ENCODE measurements at regions not wholly inside any gene's neighbourhood (a gene's known extent, or its start where the extent isn't known, plus 50 kb on each side); places are given as distances from the start of the nearest gene placed in this dataset.

DNA sequence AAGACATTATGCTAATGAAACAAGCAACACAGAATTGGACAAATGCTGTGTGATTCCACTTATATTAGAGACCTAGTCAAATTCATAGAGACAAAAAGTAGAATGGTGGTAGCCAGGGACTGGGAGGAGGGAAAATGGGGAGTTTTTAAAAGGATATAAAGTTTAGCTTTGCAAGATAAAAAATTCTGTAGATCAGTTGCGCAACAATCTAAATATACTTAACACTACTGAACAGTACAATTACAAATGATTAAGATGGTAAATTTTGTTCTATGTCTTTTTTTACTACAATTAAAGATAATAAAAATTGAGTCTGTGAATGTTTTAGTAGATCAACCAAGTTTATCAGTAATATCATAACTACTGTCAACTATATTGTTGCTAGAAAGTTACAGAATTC is 340.1 kb upstream of the PDZRN3 start:
- Histone ChIP-seq H4K12ac (ENCODE audit: low read depth, low read length) (no peak overlapping the region), H3K4me2 (ENCODE audit: low read length) (no peak overlapping the region), H2AFZ (ENCODE audit: insufficient read depth, low read length, poor library complexity) (no peak overlapping the region), H2BK120ac (ENCODE audit: insufficient read depth, low read length, poor library complexity) (no peak overlapping the region), H3K14ac (ENCODE audit: low read length) (no peak overlapping the region), H3K79me1 (ENCODE audit: low read length) (no peaks in the 10 kb centered on the region), H3K4me1 (ENCODE audit: control insufficient read depth in 1 of 2, insufficient read depth in 2 of 2, low read length in 2 of 2) (no peaks in the 10 kb centered on the region), H3K9ac (ENCODE audit: low read length) (no peak overlapping the region), H3K27ac (ENCODE audit: low read depth, low read length) (no peak overlapping the region), H3K79me2 (ENCODE audit: control insufficient read depth, insufficient read depth, low read length, poor library complexity) (no peaks in the 10 kb centered on the region), H2AK5ac (ENCODE audit: low read length) (no peak overlapping the region), H3K4ac (ENCODE audit: low read depth, low read length) (no peak overlapping the region), H4K91ac (ENCODE audit: low read depth, low read length) (no peak overlapping the region), H3K9me3 (ENCODE audit: insufficient read depth, low read depth, low read length) (no peaks in the 10 kb centered on the region), H2BK5ac (ENCODE audit: low read depth, low read length, poor library complexity) (no peak overlapping the region), H3K27me3 (ENCODE audit: insufficient read depth, low read length) (no peaks in the 10 kb centered on the region), H3K23ac (ENCODE audit: low read length) (no peak overlapping the region), H2BK12ac (ENCODE audit: low read length) (no peak overlapping the region), H3K4me3 (ENCODE audit: low read depth, low read length) (no peak overlapping the region), H4K8ac (ENCODE audit: low read depth, low read length) (no peak overlapping the region), H3K18ac (ENCODE audit: low read length) (no peak overlapping the region), H3K36me3 (ENCODE audit: control insufficient read depth in 1 of 2, insufficient read depth in 2 of 2, low read length in 2 of 2) (no peaks in the 10 kb centered on the region)
- DNase-seq = no peak
- no CpG with 5 or more reads among the region's 1 CpG for WGBS (ENCODE audit: extremely low coverage, insufficient coverage, insufficient read length)

DNA sequence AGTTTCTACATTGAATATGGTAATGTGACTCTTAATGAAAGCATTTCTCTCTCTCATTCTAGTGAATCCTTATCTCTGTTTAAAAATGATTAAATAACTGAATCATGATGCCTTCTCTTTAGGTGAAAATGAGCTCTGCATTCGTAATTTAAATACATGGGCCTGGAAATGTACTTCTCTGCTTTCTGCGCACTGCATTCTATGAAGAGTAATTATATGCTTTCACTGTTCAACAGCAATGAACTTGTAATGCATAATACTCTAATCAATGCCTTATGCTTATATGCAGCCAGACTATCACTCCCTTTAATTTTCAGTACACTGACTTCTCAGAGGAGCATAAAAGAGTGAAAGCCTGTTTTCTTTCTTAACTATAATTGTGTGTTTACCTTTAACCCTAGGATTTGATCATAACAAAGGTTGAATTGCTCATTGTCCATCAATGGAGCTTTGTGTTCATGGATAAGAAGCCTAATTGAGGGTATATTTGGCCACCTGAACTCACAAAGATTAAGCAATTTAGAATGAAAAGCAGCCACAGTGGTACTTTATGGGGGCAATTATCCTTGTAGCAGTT is 330.8 kb upstream of the PDZRN3 start:
- Histone ChIP-seq H3K27me3 (ENCODE audit: insufficient read depth, low read length) (no peaks in the 10 kb centered on the region), H3K4me3 (ENCODE audit: low read depth, low read length) (no peak overlapping the region), H3K23ac (ENCODE audit: low read length) (no peak overlapping the region), H4K12ac (ENCODE audit: low read depth, low read length) (no peak overlapping the region), H3K18ac (ENCODE audit: low read length) (no peak overlapping the region), H3K4ac (ENCODE audit: low read depth, low read length) (no peak overlapping the region), H3K9ac (ENCODE audit: low read length) (no peak overlapping the region), H3K9me3 (ENCODE audit: insufficient read depth, low read depth, low read length) (no peaks in the 10 kb centered on the region), H2BK5ac (ENCODE audit: low read depth, low read length, poor library complexity) (no peak overlapping the region), H3K79me2 (ENCODE audit: control insufficient read depth, insufficient read depth, low read length, poor library complexity) (no peaks in the 10 kb centered on the region), H3K27ac (ENCODE audit: low read depth, low read length) (no peak overlapping the region), H3K36me3 (ENCODE audit: control insufficient read depth in 1 of 2, insufficient read depth in 2 of 2, low read length in 2 of 2) (no peaks in the 10 kb centered on the region), H3K4me2 (ENCODE audit: low read length) (no peak overlapping the region), H3K4me1 (ENCODE audit: control insufficient read depth in 1 of 2, insufficient read depth in 2 of 2, low read length in 2 of 2) (peaks cover 0 to 5% of the 10 kb centered on the region in 2 experiments), H3K14ac (ENCODE audit: low read length) (no peak overlapping the region), H2AK5ac (ENCODE audit: low read length) (no peak overlapping the region), H4K8ac (ENCODE audit: low read depth, low read length) (no peak overlapping the region), H2BK120ac (ENCODE audit: insufficient read depth, low read length, poor library complexity) (no peak overlapping the region), H3K79me1 (ENCODE audit: low read length) (no peaks in the 10 kb centered on the region), H2BK12ac (ENCODE audit: low read length) (no peak overlapping the region), H4K91ac (ENCODE audit: low read depth, low read length) (no peak overlapping the region), H2AFZ (ENCODE audit: insufficient read depth, low read length, poor library complexity) (no peak overlapping the region)
- no peak for DNase-seq
- no CpG with 5 or more reads among the region's 2 CpGs for WGBS (ENCODE audit: extremely low coverage, insufficient coverage, insufficient read length)

GRCh38 chr3:73954506-73954905 is 329.8 kb upstream of the PDZRN3 start:
- no peak for DNase-seq
- Histone ChIP-seq H4K91ac (ENCODE audit: low read depth, low read length) (no peak overlapping the region), H3K23ac (ENCODE audit: low read length) (no peak overlapping the region), H4K12ac (ENCODE audit: low read depth, low read length) (no peak overlapping the region), H3K36me3 (ENCODE audit: control insufficient read depth in 1 of 2, insufficient read depth in 2 of 2, low read length in 2 of 2) (no peaks in the 10 kb centered on the region), H3K27ac (ENCODE audit: low read depth, low read length) (no peak overlapping the region), H2BK12ac (ENCODE audit: low read length) (no peak overlapping the region), H3K79me1 (ENCODE audit: low read length) (no peaks in the 10 kb centered on the region), H2AFZ (ENCODE audit: insufficient read depth, low read length, poor library complexity) (no peak overlapping the region), H3K14ac (ENCODE audit: low read length) (no peak overlapping the region), H2AK5ac (ENCODE audit: low read length) (no peak overlapping the region), H2BK120ac (ENCODE audit: insufficient read depth, low read length, poor library complexity) (no peak overlapping the region), H3K4me2 (ENCODE audit: low read length) (no peak overlapping the region), H4K8ac (ENCODE audit: low read depth, low read length) (no peak overlapping the region), H3K4me1 (ENCODE audit: control insufficient read depth in 1 of 2, insufficient read depth in 2 of 2, low read length in 2 of 2) (peaks cover 0 to 5% of the 10 kb centered on the region in 2 experiments), H3K18ac (ENCODE audit: low read length) (no peak overlapping the region), H3K9ac (ENCODE audit: low read length) (no peak overlapping the region), H3K4me3 (ENCODE audit: low read depth, low read length) (no peak overlapping the region), H3K27me3 (ENCODE audit: insufficient read depth, low read length) (no peaks in the 10 kb centered on the region), H3K4ac (ENCODE audit: low read depth, low read length) (no peak overlapping the region), H3K79me2 (ENCODE audit: control insufficient read depth, insufficient read depth, low read length, poor library complexity) (no peaks in the 10 kb centered on the region), H2BK5ac (ENCODE audit: low read depth, low read length, poor library complexity) (no peak overlapping the region), H3K9me3 (ENCODE audit: insufficient read depth, low read depth, low read length) (no peaks in the 10 kb centered on the region)
- no CpG with 5 or more reads among the region's 1 CpG for WGBS (ENCODE audit: extremely low coverage, insufficient coverage, insufficient read length)

DNA sequence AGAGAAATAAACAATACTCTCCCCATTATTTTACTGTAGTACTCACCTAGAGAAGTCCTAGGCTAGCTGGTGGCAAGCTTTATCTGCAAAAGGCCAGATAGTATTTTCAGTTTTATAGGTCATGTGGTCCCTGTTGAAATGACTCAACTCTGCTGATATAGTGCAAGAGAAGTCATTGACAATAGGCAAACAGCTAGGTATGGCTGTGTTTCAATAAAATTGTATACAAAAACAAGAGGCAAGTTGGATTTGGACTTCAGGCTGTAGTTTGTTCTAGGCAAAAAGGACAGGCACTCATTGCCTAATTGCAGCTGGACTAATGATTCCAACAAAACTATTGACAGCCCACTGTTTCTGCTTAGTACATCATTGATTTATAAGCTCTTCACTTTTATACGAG is 328.0 kb upstream of the PDZRN3 start:
- WGBS (ENCODE audit: extremely low coverage, insufficient coverage, insufficient read length) = no CpG with 5 or more reads among the region's 1 CpG
- no peak overlapping the region for H3K14ac ChIP-seq (ENCODE audit: low read length)

More for the DNA sequence above, 328.0 kb upstream of the PDZRN3 start:
- Histone ChIP-seq H3K4ac (ENCODE audit: low read depth, low read length) (no peak overlapping the region), H3K27ac (ENCODE audit: low read depth, low read length) (no peak overlapping the region), H3K23ac (ENCODE audit: low read length) (no peak overlapping the region), H3K18ac (ENCODE audit: low read length) (no peak overlapping the region), H4K91ac (ENCODE audit: low read depth, low read length) (no peak overlapping the region), H3K4me2 (ENCODE audit: low read length) (no peak overlapping the region), H3K79me1 (ENCODE audit: low read length) (no peaks in the 10 kb centered on the region), H2BK12ac (ENCODE audit: low read length) (no peak overlapping the region), H3K9me3 (ENCODE audit: insufficient read depth, low read depth, low read length) (no peaks in the 10 kb centered on the region), H4K12ac (ENCODE audit: low read depth, low read length) (no peak overlapping the region), H4K8ac (ENCODE audit: low read depth, low read length) (no peak overlapping the region), H2BK120ac (ENCODE audit: insufficient read depth, low read length, poor library complexity) (no peak overlapping the region), H3K4me1 (ENCODE audit: control insufficient read depth in 1 of 2, insufficient read depth in 2 of 2, low read length in 2 of 2) (peaks cover 0 to 5% of the 10 kb centered on the region in 2 experiments), H3K9ac (ENCODE audit: low read length) (no peak overlapping the region), H2AK5ac (ENCODE audit: low read length) (no peak overlapping the region), H3K36me3 (ENCODE audit: control insufficient read depth in 1 of 2, insufficient read depth in 2 of 2, low read length in 2 of 2) (no peaks in the 10 kb centered on the region), H3K79me2 (ENCODE audit: control insufficient read depth, insufficient read depth, low read length, poor library complexity) (no peaks in the 10 kb centered on the region), H2AFZ (ENCODE audit: insufficient read depth, low read length, poor library complexity) (no peak overlapping the region), H3K4me3 (ENCODE audit: low read depth, low read length) (no peak overlapping the region), H2BK5ac (ENCODE audit: low read depth, low read length, poor library complexity) (no peak overlapping the region), H3K27me3 (ENCODE audit: insufficient read depth, low read length) (no peaks in the 10 kb centered on the region)
- no peak for DNase-seq

Measured in trophoblast cell (in vitro differentiated cells and primary cell).